ENCODE measurements at regions not wholly inside any gene's neighbourhood (a gene's known extent, or its start where the extent isn't known, plus 50 kb on each side); places are given as distances from the start of the nearest gene placed in this dataset.

DNA sequence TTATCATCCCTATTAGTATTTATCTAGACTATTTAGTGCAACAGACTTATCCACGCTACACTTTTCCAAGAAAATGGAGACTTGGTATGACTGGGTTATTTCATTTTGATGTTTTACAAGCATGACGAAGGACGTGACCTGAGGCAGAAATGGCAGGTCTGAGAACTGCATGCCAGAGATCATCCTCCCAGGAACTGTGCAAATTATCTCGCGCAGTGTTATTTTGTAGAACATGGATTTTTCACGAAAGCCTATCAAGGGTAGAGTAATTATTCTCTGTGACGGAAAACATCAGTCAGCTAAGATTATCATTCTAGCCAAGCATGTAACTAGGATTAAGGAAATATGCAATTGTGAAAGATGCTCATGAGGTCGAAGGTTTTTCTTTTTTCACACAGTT lies 361.5 kb upstream of the AJAP1 start:
- TF ChIP-seq, protein P1, sequence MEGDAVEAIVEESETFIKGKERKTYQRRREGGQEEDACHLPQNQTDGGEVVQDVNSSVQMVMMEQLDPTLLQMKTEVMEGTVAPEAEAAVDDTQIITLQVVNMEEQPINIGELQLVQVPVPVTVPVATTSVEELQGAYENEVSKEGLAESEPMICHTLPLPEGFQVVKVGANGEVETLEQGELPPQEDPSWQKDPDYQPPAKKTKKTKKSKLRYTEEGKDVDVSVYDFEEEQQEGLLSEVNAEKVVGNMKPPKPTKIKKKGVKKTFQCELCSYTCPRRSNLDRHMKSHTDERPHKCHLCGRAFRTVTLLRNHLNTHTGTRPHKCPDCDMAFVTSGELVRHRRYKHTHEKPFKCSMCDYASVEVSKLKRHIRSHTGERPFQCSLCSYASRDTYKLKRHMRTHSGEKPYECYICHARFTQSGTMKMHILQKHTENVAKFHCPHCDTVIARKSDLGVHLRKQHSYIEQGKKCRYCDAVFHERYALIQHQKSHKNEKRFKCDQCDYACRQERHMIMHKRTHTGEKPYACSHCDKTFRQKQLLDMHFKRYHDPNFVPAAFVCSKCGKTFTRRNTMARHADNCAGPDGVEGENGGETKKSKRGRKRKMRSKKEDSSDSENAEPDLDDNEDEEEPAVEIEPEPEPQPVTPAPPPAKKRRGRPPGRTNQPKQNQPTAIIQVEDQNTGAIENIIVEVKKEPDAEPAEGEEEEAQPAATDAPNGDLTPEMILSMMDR (IDR thresholded peaks at IDR 0.05), result no peak
- TF ChIP-seq POLR2A (IDR thresholded peaks at IDR 0.05), result no peak
